OCI-LY3 (cell line): ENCODE measurements at regions not wholly inside any gene's neighbourhood (a gene's known extent, or its start where the extent isn't known, plus 50 kb on each side); places are given as distances from the start of the nearest gene placed in this dataset.

Experiments
- H2AFZ ChIP-seq: fragments of 200-600, 300-600 bp; shearing (Covaris generic); 2 replicates; pipeline ENCODE4 v1.6.0; 2014; ENCODE audit warnings: antibody characterized with exemption, low read depth, low read length
- H3K27ac ChIP-seq: fragments of 200-600, 300-600 bp; sonication (generic); 2 replicates; pipeline ENCODE4 v1.5.1; 2014; ENCODE audit warnings: mild to moderate bottlenecking, low read length, moderate library complexity, mixed read lengths
- H3K27me3 ChIP-seq: fragments of 200-600, 300-600 bp; sonication (generic); 2 replicates; pipeline ENCODE4 v1.6.1; 2014; ENCODE audit warnings: low read depth, low read length, mixed read lengths
- H3K36me3 ChIP-seq: fragments of 200-600, 300-600 bp; sonication (generic); replicated peaks from 2 replicates; pipeline ENCODE3; 2014; ENCODE audit warnings: low read depth, low read length, mixed read lengths
- H3K4me1 ChIP-seq: fragments of 300-600, 200-600 bp; sonication (generic); 2 replicates; pipeline ENCODE4 v1.6.1; 2014; ENCODE audit warnings: low read length, mixed read lengths
- H3K4me2 ChIP-seq: fragments of 200-600, 300-600 bp; sonication (generic); 2 replicates; pipeline ENCODE4 v1.6.1; 2014; ENCODE audit warnings: low read length, mixed read lengths
- H3K4me3 ChIP-seq: fragments of 300-600, 200-600 bp; sonication (generic); 2 replicates; pipeline ENCODE4 v1.5.1; 2014; ENCODE audit warnings: antibody characterized with exemption, mild to moderate bottlenecking, low read length, moderate library complexity
- H3K79me2 ChIP-seq: fragments of 300-600, 200-600 bp; shearing (Covaris generic); 2 replicates; pipeline ENCODE4 v1.6.1; 2014; ENCODE audit warnings: mild to moderate bottlenecking, low read length, mixed read lengths
- H3K9ac ChIP-seq: fragments of 300-600, 200-600 bp; shearing (Covaris generic); 2 replicates; pipeline ENCODE4 v1.6.0; 2014; ENCODE audit warnings: mild to moderate bottlenecking, low read length, moderate library complexity
- H3K9me3 ChIP-seq: fragments of 200-600, 300-600 bp; shearing (Covaris generic); 2 replicates; pipeline ENCODE4 v1.6.1; 2014; ENCODE audit warnings: low read length, mixed read lengths; ENCODE audit not compliant: insufficient read depth
- H4K20me1 ChIP-seq: fragments of 200-600, 300-600 bp; sonication (generic); 2 replicates; pipeline ENCODE4 v1.6.1; 2016; ENCODE audit warnings: low read length, mixed read lengths; ENCODE audit not compliant: insufficient read depth
- CTCF ChIP-seq: fragments of 200-600, 300-600 bp; sonication (generic); IDR thresholded peaks from 2 replicates; pipeline ENCODE4 v1.5.1; 2014; ENCODE audit warnings: antibody characterized with exemption, low read length, low read depth
- EZH2phosphoT487 ChIP-seq: fragments of 200-600 bp; shearing (Covaris generic); IDR thresholded peaks from 2 replicates; pipeline ENCODE4 v1.6.1; 2018; ENCODE audit warnings: antibody characterized with exemption, mixed run types, low read depth

- TF ChIP-seq CTCF (no peak), EZH2phosphoT487 (no peak)
- Histone ChIP-seq H3K9me3 (no peaks in the 10 kb centered on the region), H3K9ac (no peak overlapping the region)
Observed at GRCh38 chr10:33391611-33392465, 57.4 kb upstream of the NRP1 start.

GRCh38 chr10:33390046-33390445 is 55.6 kb upstream of the NRP1 start:
- H3K79me2 ChIP-seq = no peaks in the 10 kb centered on the region

More at GRCh38 chr10:33391611-33392465, 57.4 kb upstream of the NRP1 start:
- no peaks in the 10 kb centered on the region for H4K20me1 ChIP-seq
- no peak overlapping the region for H3K4me3 ChIP-seq
- H3K36me3 ChIP-seq = no peaks in the 10 kb centered on the region
- no peaks in the 10 kb centered on the region for H3K4me1 ChIP-seq
- H2AFZ ChIP-seq = no peak overlapping the region
- no peaks in the 10 kb centered on the region for H3K27me3 ChIP-seq
- no peak overlapping the region for H3K4me2 ChIP-seq
- no peak overlapping the region for H3K27ac ChIP-seq
- no peaks in the 10 kb centered on the region for H3K79me2 ChIP-seq

GRCh38 chr10:33388785-33389184 is 54.3 kb upstream of the NRP1 start:
- no peak overlapping the region for H3K4me3 ChIP-seq
- H3K36me3 ChIP-seq = no peaks in the 10 kb centered on the region
- no peaks in the 10 kb centered on the region for H4K20me1 ChIP-seq
- H3K79me2 ChIP-seq = no peaks in the 10 kb centered on the region
- no peaks in the 10 kb centered on the region for H3K9me3 ChIP-seq
- no peak overlapping the region for H2AFZ ChIP-seq
- no peaks in the 10 kb centered on the region for H3K4me1 ChIP-seq
- H3K4me2 ChIP-seq = no peak overlapping the region
- no peak overlapping the region for H3K27ac ChIP-seq
- H3K27me3 ChIP-seq = no peaks in the 10 kb centered on the region
- H3K9ac ChIP-seq = no peak overlapping the region
- TF ChIP-seq EZH2phosphoT487 (no peak), CTCF (no peak)

More at GRCh38 chr10:33390046-33390445, 55.6 kb upstream of the NRP1 start:
- no peaks in the 10 kb centered on the region for H3K9me3 ChIP-seq
- no peaks in the 10 kb centered on the region for H4K20me1 ChIP-seq
- H3K27me3 ChIP-seq = no peaks in the 10 kb centered on the region
- TF ChIP-seq CTCF (no peak), EZH2phosphoT487 (no peak)
- H3K9ac ChIP-seq = no peak overlapping the region
- H3K4me2 ChIP-seq = no peak overlapping the region
- no peak overlapping the region for H3K27ac ChIP-seq
- H2AFZ ChIP-seq = no peak overlapping the region
- H3K4me3 ChIP-seq = no peak overlapping the region
- no peaks in the 10 kb centered on the region for H3K36me3 ChIP-seq
- H3K4me1 ChIP-seq = no peaks in the 10 kb centered on the region

- Histone ChIP-seq H3K79me2 (no peaks in the 10 kb centered on the region), H3K4me1 (no peaks in the 10 kb centered on the region), H4K20me1 (no peaks in the 10 kb centered on the region), H2AFZ (no peak overlapping the region), H3K27me3 (no peaks in the 10 kb centered on the region), H3K4me2 (no peak overlapping the region), H3K9ac (no peak overlapping the region), H3K36me3 (no peaks in the 10 kb centered on the region), H3K4me3 (no peak overlapping the region), H3K27ac (no peak overlapping the region), H3K9me3 (no peaks in the 10 kb centered on the region)
- no peak for TF ChIP-seq EZH2phosphoT487
Observed at GRCh38 chr10:33388382-33388781, 53.9 kb upstream of the NRP1 start.
